Mucosa of descending colon (tissue), 3 donors: ENCODE measurements at regions not wholly inside any gene's neighbourhood (a gene's known extent, or its start where the extent isn't known, plus 50 kb on each side); places are given as distances from the start of the nearest gene placed in this dataset.

Experiments used
- ATAC-seq: fragments of 200-7000 bp; cut with Tn5 transposase; one replicate; pipeline ENCODE4 v1.9.1; 2020; ENCODE audit warnings: mild to moderate bottlenecking, moderate library complexity
- DNase-seq, 3 donors: peaks; one replicate each; pipeline ENCODE4 v3.0.0-alpha.2; 2020
- H3K36me3 ChIP-seq: fragments of 200-600 bp; one replicate; pipeline ENCODE4 v1.8.0; 2021; ENCODE audit warnings: low read depth, mild to moderate bottlenecking
- H3K4me1 ChIP-seq: fragments of 200-600 bp; one replicate; pipeline ENCODE4 v1.8.0; 2021; ENCODE audit warnings: low read depth, mild to moderate bottlenecking
- H3K4me3 ChIP-seq: fragments of 200-600 bp; one replicate; pipeline ENCODE4 v1.8.0; 2021; ENCODE audit warnings: mild to moderate bottlenecking
- H3K9me3 ChIP-seq: fragments of 200-600 bp; one replicate; pipeline ENCODE4 v1.8.0; 2021; ENCODE audit warnings: mild to moderate bottlenecking
- CTCF ChIP-seq: fragments of 200-600 bp; IDR thresholded peaks from one replicate; pipeline ENCODE4 v1.8.0; 2022; ENCODE audit warnings: antibody characterized with exemption, mild to moderate bottlenecking
- intact Hi-C, 2 donors: fragments of 100-400 bp; cut with DNase I in 1 of 2; cut with micrococcal nuclease in 1 of 2; formaldehyde crosslinking; loops; one replicate each; pipeline versions ENCODE4 v1.11.0 to v1.11.1; 2022; cut with DNase I, micrococcal nuclease
- donor health status: DM: no; HTN: no; CAD: no; lungs with moderate emphysema.
- donor health status: DM: no; HTN: no; CAD: no.
- donor health status: DM: no; HTN: yes; CAD: no.

- peaks cover 9% of the 10 kb centered on the region for H3K4me1 ChIP-seq
- ATAC-seq, result no peak
- TF ChIP-seq CTCF, result no peak
- no peaks in the 10 kb centered on the region for H3K36me3 ChIP-seq
- no peak for DNase-seq
- H3K4me3 ChIP-seq, result no peak overlapping the region
- intact Hi-C loops, result no loop called here
- H3K9me3 ChIP-seq, result no peaks in the 10 kb centered on the region
These were observed 192.0 kb downstream of the PIK3R1 start for GRCh38 chr5:68407311-68408239.

GRCh38 chr5:68408345-68408871 lies 192.9 kb downstream of the PIK3R1 start:
- Histone ChIP-seq H3K9me3 (no peaks in the 10 kb centered on the region), H3K4me3 (no peak overlapping the region), H3K4me1 (peaks cover 9% of the 10 kb centered on the region), H3K36me3 (no peaks in the 10 kb centered on the region)
- ATAC-seq, result no peak
- no peak for TF ChIP-seq CTCF
- DNase-seq, result no peak
- intact Hi-C loops, result no loop called here

GRCh38 chr5:68409259-68409658 lies 193.7 kb downstream of the PIK3R1 start:
- Histone ChIP-seq H3K4me3 (no peak overlapping the region), H3K36me3 (no peaks in the 10 kb centered on the region), H3K4me1 (peaks cover 9% of the 10 kb centered on the region), H3K9me3 (no peaks in the 10 kb centered on the region)
- DNase-seq (no peak), ATAC-seq (no peak)
- intact Hi-C loops, result no loop called here
- TF ChIP-seq CTCF, result no peak

- intact Hi-C loops, result no loop called here
- Histone ChIP-seq H3K9me3 (no peaks in the 10 kb centered on the region), H3K36me3 (no peaks in the 10 kb centered on the region), H3K4me3 (no peak overlapping the region), H3K4me1 (no peaks in the 10 kb centered on the region)
- ATAC-seq (no peak), DNase-seq (no peak)
- no peak for TF ChIP-seq CTCF
These were observed 195.6 kb downstream of the PIK3R1 start for GRCh38 chr5:68411161-68411560.

GRCh38 chr5:68415177-68416085 lies 199.9 kb downstream of the PIK3R1 start:
- intact Hi-C loops, result no loop called here
- DNase-seq (no peak), ATAC-seq (no peak)
- Histone ChIP-seq H3K36me3 (no peaks in the 10 kb centered on the region), H3K4me1 (peaks cover 17% of the 10 kb centered on the region), H3K4me3 (no peak overlapping the region), H3K9me3 (no peaks in the 10 kb centered on the region)
- TF ChIP-seq CTCF, result no peak
